Activated T-cell treated with anti-CD3 and anti-CD28 coated beads, Interleukin-2, amount 50 U/mL, for 24 hours (primary cell): ENCODE measurements at regions not wholly inside any gene's neighbourhood (a gene's known extent, or its start where the extent isn't known, plus 50 kb on each side); places are given as distances from the start of the nearest gene placed in this dataset.

ENCODE experiments used
- DNase-seq: peaks from one replicate; pipeline ENCODE4 v3.0.0-alpha.2; 2020
- H3K27ac Mint-ChIP-seq: 2 replicates; pipeline ENCODE4 v1.8.0; 2020; ENCODE audit warnings: mild to moderate bottlenecking, mixed read lengths
- H3K27me3 Mint-ChIP-seq: 2 replicates; pipeline ENCODE4 v1.8.0; 2020; ENCODE audit warnings: mixed read lengths
- H3K36me3 Mint-ChIP-seq: 2 replicates; pipeline ENCODE4 v1.8.0; 2020; ENCODE audit warnings: low read depth, mixed read lengths
- H3K4me1 Mint-ChIP-seq: 2 replicates; pipeline ENCODE4 v1.8.0; 2020; ENCODE audit warnings: low read depth, mixed read lengths
- H3K4me3 Mint-ChIP-seq: 2 replicates; pipeline ENCODE4 v1.8.0; 2020; ENCODE audit warnings: mild to moderate bottlenecking, moderate library complexity, mixed read lengths
- H3K9me3 Mint-ChIP-seq: 2 replicates; pipeline ENCODE4 v1.8.0; 2020; ENCODE audit warnings: mixed read lengths

GRCh38 chr12:104877103-104877705 lies 80.9 kb downstream of the SLC41A2 start:
- Mint-ChIP-seq H3K4me1 (peaks cover 8% of the 10 kb centered on the region), H3K9me3 (no peaks in the 10 kb centered on the region), H3K4me3 (no peak overlapping the region), H3K36me3 (no peaks in the 10 kb centered on the region), H3K27ac (no peak overlapping the region), H3K27me3 (no peaks in the 10 kb centered on the region)
- DNase-seq = no peak

GRCh38 chr12:104873374-104873773 lies 84.7 kb downstream of the SLC41A2 start:
- Mint-ChIP-seq H3K27ac (no peak overlapping the region), H3K4me1 (peaks cover 8% of the 10 kb centered on the region), H3K36me3 (no peaks in the 10 kb centered on the region), H3K27me3 (peaks cover 4% of the 10 kb centered on the region), H3K4me3 (no peak overlapping the region), H3K9me3 (no peaks in the 10 kb centered on the region)
- DNase-seq = no peak

- Mint-ChIP-seq H3K4me1 (peaks cover 8% of the 10 kb centered on the region), H3K36me3 (no peaks in the 10 kb centered on the region), H3K4me3 (no peak overlapping the region), H3K27ac (no peak overlapping the region), H3K27me3 (peaks cover 5% of the 10 kb centered on the region), H3K9me3 (no peaks in the 10 kb centered on the region)
- DNase-seq = no peak
Measured at GRCh38 chr12:104870797-104871196, 87.3 kb downstream of the SLC41A2 start.

GRCh38 chr12:104866291-104866690 lies 91.8 kb downstream of the SLC41A2 start:
- H3K4me3 Mint-ChIP-seq = no peak overlapping the region
- peaks cover 5% of the 10 kb centered on the region for H3K27me3 Mint-ChIP-seq
- H3K4me1 Mint-ChIP-seq = peaks cover 10% of the 10 kb centered on the region
- no peaks in the 10 kb centered on the region for H3K9me3 Mint-ChIP-seq
- no peaks in the 10 kb centered on the region for H3K36me3 Mint-ChIP-seq
- no peak overlapping the region for H3K27ac Mint-ChIP-seq
- DNase-seq = no peak

- Mint-ChIP-seq H3K4me1 (peaks cover 10% of the 10 kb centered on the region), H3K27me3 (peaks cover 5% of the 10 kb centered on the region), H3K4me3 (no peak overlapping the region), H3K9me3 (no peaks in the 10 kb centered on the region), H3K27ac (no peak overlapping the region), H3K36me3 (no peaks in the 10 kb centered on the region)
- no peak for DNase-seq
Measured at GRCh38 chr12:104865080-104865479, 93.0 kb downstream of the SLC41A2 start.

- H3K27ac Mint-ChIP-seq = no peak overlapping the region
- H3K27me3 Mint-ChIP-seq = peaks cover 5% of the 10 kb centered on the region
- no peak for DNase-seq
- no peaks in the 10 kb centered on the region for H3K36me3 Mint-ChIP-seq
- no peaks in the 10 kb centered on the region for H3K9me3 Mint-ChIP-seq
- H3K4me3 Mint-ChIP-seq = no peak overlapping the region
- H3K4me1 Mint-ChIP-seq = peaks cover 10% of the 10 kb centered on the region
Measured at GRCh38 chr12:104864668-104865067, 93.4 kb downstream of the SLC41A2 start.

- no peak overlapping the region for H3K4me3 Mint-ChIP-seq
- H3K4me1 Mint-ChIP-seq = peaks cover 10% of the 10 kb centered on the region
- no peak overlapping the region for H3K27ac Mint-ChIP-seq
- H3K27me3 Mint-ChIP-seq = peaks cover 2% of the 10 kb centered on the region
- H3K36me3 Mint-ChIP-seq = no peaks in the 10 kb centered on the region
- H3K9me3 Mint-ChIP-seq = no peaks in the 10 kb centered on the region
- DNase-seq = no peak
Measured at GRCh38 chr12:104863296-104863948, 94.7 kb downstream of the SLC41A2 start.

GRCh38 chr12:104858611-104859543 lies 99.2 kb downstream of the SLC41A2 start:
- Mint-ChIP-seq H3K27ac (no peak overlapping the region), H3K4me1 (no peaks in the 10 kb centered on the region), H3K27me3 (no peaks in the 10 kb centered on the region), H3K4me3 (no peak overlapping the region), H3K9me3 (no peaks in the 10 kb centered on the region), H3K36me3 (no peaks in the 10 kb centered on the region)
- no peak for DNase-seq

- no peaks in the 10 kb centered on the region for H3K9me3 Mint-ChIP-seq
- H3K4me1 Mint-ChIP-seq = no peaks in the 10 kb centered on the region
- no peak for DNase-seq
- no peaks in the 10 kb centered on the region for H3K27me3 Mint-ChIP-seq
- H3K36me3 Mint-ChIP-seq = no peaks in the 10 kb centered on the region
- H3K27ac Mint-ChIP-seq = no peak overlapping the region
- H3K4me3 Mint-ChIP-seq = no peak overlapping the region
Measured at GRCh38 chr12:104856531-104856930, 101.6 kb downstream of the SLC41A2 start.

GRCh38 chr12:104855599-104855998 lies 102.5 kb downstream of the SLC41A2 start:
- DNase-seq = no peak
- Mint-ChIP-seq H3K27ac (no peak overlapping the region), H3K4me1 (no peaks in the 10 kb centered on the region), H3K36me3 (no peaks in the 10 kb centered on the region), H3K9me3 (no peaks in the 10 kb centered on the region), H3K4me3 (no peak overlapping the region), H3K27me3 (no peaks in the 10 kb centered on the region)

GRCh38 chr12:104852896-104853295 lies 105.2 kb downstream of the SLC41A2 start:
- Mint-ChIP-seq H3K27me3 (no peaks in the 10 kb centered on the region), H3K9me3 (no peaks in the 10 kb centered on the region), H3K4me1 (no peaks in the 10 kb centered on the region), H3K36me3 (no peaks in the 10 kb centered on the region), H3K4me3 (no peak overlapping the region), H3K27ac (no peak overlapping the region)
- DNase-seq = no peak

- no peak for DNase-seq
- H3K27me3 Mint-ChIP-seq = no peaks in the 10 kb centered on the region
- no peaks in the 10 kb centered on the region for H3K4me1 Mint-ChIP-seq
- H3K27ac Mint-ChIP-seq = no peak overlapping the region
- no peaks in the 10 kb centered on the region for H3K9me3 Mint-ChIP-seq
- H3K36me3 Mint-ChIP-seq = no peaks in the 10 kb centered on the region
- H3K4me3 Mint-ChIP-seq = no peak overlapping the region
Measured at GRCh38 chr12:104852102-104852501, 106.0 kb downstream of the SLC41A2 start.

GRCh38 chr12:104850781-104851180 lies 107.3 kb downstream of the SLC41A2 start:
- Mint-ChIP-seq H3K9me3 (no peaks in the 10 kb centered on the region), H3K27me3 (peaks cover under 1% of the 10 kb centered on the region), H3K36me3 (no peaks in the 10 kb centered on the region), H3K4me3 (no peak overlapping the region), H3K4me1 (no peaks in the 10 kb centered on the region), H3K27ac (no peak overlapping the region)
- no peak for DNase-seq

GRCh38 chr12:104846056-104846767 lies 111.9 kb downstream of the SLC41A2 start:
- Mint-ChIP-seq H3K9me3 (no peaks in the 10 kb centered on the region), H3K27ac (no peak overlapping the region), H3K27me3 (peaks cover 5% of the 10 kb centered on the region), H3K4me3 (no peak overlapping the region), H3K36me3 (no peaks in the 10 kb centered on the region), H3K4me1 (no peaks in the 10 kb centered on the region)
- no peak for DNase-seq
